ENCODE measurements at regions not wholly inside any gene's neighbourhood (a gene's known extent, or its start where the extent isn't known, plus 50 kb on each side); places are given as distances from the start of the nearest gene placed in this dataset.

- Histone ChIP-seq H2AFZ (no peak overlapping the region), H3K9me2 (ENCODE audit: insufficient read depth) (0 out of 2 replicates have a peak, but pooled peaks cover 2% of the 10 kb centered on the region), H3K4me1 (ENCODE audit: insufficient read depth) (no peaks in the 10 kb centered on the region), H3K79me2 (replicated peaks; ENCODE audit: insufficient read depth) (no peaks in the 10 kb centered on the region), H3K27me3 (ENCODE audit: insufficient read depth) (no peaks in the 10 kb centered on the region), H3K27ac (ENCODE audit: low read depth) (no peak overlapping the region), H3F3A (replicated peaks; ENCODE audit: low read depth) (no peaks in the 10 kb centered on the region), H3K36me3 (ENCODE audit: insufficient read depth) (no peaks in the 10 kb centered on the region), H4K20me1 (replicated peaks; ENCODE audit: insufficient read depth) (no peaks in the 10 kb centered on the region), H3K4me2 (no peak overlapping the region), H3K4me3 (no peak overlapping the region)
- no peak overlapping the region for H3K4me3 Mint-ChIP-seq
- no peak for TF ChIP-seq REST (IDR thresholded peaks at IDR 0.05; ENCODE audit: unreplicated experiment)
- TF ChIP-seq ZNF462 (CRISPR knock-in tag; IDR thresholded peaks at IDR 0.05), result no peak
- TF ChIP-seq ETS1 (IDR thresholded peaks at IDR 0.05), result no peak
- TF ChIP-seq STAT1 (IDR thresholded peaks at IDR 0.05; ENCODE audit: unreplicated experiment), result no peak
- TF ChIP-seq EZH2 (IDR thresholded peaks at IDR 0.05; ENCODE audit: low read depth, unreplicated experiment), result no peak
- no peak for TF ChIP-seq JUNB (IDR thresholded peaks at IDR 0.05; ENCODE audit: unreplicated experiment)
- no peak for TF ChIP-seq EZH2phosphoT487 (IDR thresholded peaks at IDR 0.05; ENCODE audit: unreplicated experiment)
- no peak for TF ChIP-seq ZNF331 (CRISPR knock-in tag; IDR thresholded peaks at IDR 0.05; ENCODE audit: low read depth)
- TF ChIP-seq ZNF114 (CRISPR knock-in tag; IDR thresholded peaks at IDR 0.05), result no peak
- TF ChIP-seq POLR2AphosphoS5 (IDR thresholded peaks at IDR 0.05; ENCODE audit: low read depth), result no peak
- TF ChIP-seq CREB1 (CRISPR knock-in tag; IDR thresholded peaks at IDR 0.05; ENCODE audit: low read depth), result no peak
- no peak for TF ChIP-seq CTCF (conservative IDR thresholded peaks at IDR 0.05; ENCODE audit: low read depth in 2 of 2)
- no peak for TF ChIP-seq NANOG (IDR thresholded peaks at IDR 0.05; ENCODE audit: borderline replicate concordance)
- no peaks in the 10 kb centered on the region for H3K27me3 Mint-ChIP-seq (ENCODE audit: insufficient read depth, low read depth, poor library complexity)
- no peaks in the 10 kb centered on the region for H3K36me3 Mint-ChIP-seq (ENCODE audit: low read depth)
- DNase-seq (ENCODE audit: low spot score), result no peak
- H3K9me3 Mint-ChIP-seq, result no peaks in the 10 kb centered on the region
- H3K4me1 Mint-ChIP-seq, result peaks cover 2% of the 10 kb centered on the region; the same call in 1 of the 3 replicates
- no peak for ATAC-seq
- no peak overlapping the region for H3K27ac Mint-ChIP-seq
Observed at GRCh38 chr4:96755569-96756484, 915.9 kb downstream of the PDHA2 start.

All from GM23338 (cell line).